GM19463 (cell line): ENCODE measurements at regions not wholly inside any gene's neighbourhood (a gene's known extent, or its start where the extent isn't known, plus 50 kb on each side); places are given as distances from the start of the nearest gene placed in this dataset.
"Not testable (repeated sequence)": the region's sequence is repeated elsewhere in the genome, so short reads cannot be mapped to it uniquely, and the experiment has no call there.

Experiments used
- ATAC-seq: cut with Tn5 transposase; IDR thresholded peaks from one replicate; pipeline ENCODE4 v1.9.1; 2021; ENCODE audit warnings: mild to moderate bottlenecking, moderate library complexity; ENCODE audit not compliant: unreplicated experiment

DNA sequence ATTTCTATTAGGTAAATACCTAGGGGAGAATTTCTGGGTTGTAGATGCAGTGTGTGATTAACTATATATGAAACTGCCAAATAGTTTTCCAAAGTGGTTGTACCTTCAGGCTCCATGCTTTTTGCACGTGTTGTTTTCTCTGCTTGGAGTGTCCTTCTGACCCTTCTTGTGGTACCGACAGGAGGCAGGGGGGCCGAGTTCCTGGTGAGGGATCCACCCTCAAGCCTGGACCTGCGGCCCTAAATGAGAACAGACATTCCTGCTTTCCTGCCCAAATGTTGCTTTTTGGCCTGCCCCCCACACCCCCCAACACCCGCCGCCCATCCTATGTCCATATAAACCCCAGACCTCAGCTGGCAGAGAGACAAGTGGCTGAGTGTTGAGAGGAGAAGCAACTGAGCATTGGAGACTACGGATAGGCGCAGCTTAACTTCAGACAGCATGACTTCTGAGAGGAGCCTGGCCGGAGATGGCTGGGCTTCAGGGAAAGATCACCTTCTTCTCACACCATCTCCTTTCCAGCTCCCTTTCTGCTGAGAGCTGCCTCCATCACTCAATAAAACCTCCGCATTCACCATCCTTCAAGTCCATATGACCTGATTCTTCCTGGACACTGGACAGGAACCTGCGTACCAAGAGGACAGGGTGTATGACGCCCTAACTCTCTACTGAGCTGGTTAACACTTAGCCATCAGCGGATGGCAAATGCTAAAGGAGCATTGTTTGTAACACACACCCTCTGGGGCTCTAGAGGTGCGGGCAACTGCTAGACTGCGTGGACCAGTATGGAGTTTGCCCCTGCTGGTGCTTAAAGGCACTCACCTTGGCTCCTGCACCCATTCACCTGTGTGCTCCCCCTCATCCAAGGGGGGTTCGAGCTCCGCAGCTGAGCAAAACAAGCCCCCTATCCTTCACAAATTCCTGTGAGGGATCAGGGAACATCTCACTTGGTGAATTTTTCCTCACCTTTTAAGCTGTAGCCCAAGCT is 194.7 kb upstream of the FBXO33 start:
- ATAC-seq, result no peak

DNA sequence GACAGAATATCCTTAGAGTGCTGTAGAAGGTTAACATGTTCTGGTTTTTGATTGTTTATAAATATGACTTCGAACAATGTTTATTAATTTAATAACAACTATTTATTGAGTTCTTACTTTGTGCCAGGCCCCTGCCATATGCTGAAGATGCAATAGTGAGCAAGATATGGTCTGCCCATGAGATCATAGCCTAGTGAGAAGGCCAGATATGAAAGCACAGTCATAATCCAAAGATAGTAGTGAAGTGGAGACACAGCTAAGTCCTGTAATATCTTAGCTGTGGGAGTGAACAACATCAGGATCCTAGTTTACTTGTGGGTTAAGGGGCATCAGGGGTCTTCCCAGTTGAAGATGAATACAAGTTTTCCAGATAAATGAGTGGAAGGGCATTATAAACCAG is 189.4 kb upstream of the FBXO33 start:
- no peak for ATAC-seq

DNA sequence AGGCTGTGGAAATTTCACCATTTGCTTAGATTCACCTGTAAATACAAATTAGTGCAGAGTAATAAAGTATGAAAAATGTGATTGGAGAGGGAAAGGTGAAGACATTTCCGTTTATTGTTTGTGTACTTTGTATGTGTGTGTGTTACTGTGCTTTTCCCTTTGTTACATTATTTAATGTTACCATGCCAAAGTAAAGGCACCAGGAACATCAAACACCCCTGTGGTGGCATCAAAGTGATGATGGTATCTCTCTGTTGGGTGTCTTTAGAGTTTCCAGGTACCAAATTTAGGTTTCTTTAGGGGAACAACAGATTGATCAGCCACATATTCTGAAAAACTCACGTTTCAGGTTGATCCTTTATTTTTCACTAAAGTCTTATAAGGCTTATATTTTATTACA is 189.0 kb upstream of the FBXO33 start:
- no peak for ATAC-seq

DNA sequence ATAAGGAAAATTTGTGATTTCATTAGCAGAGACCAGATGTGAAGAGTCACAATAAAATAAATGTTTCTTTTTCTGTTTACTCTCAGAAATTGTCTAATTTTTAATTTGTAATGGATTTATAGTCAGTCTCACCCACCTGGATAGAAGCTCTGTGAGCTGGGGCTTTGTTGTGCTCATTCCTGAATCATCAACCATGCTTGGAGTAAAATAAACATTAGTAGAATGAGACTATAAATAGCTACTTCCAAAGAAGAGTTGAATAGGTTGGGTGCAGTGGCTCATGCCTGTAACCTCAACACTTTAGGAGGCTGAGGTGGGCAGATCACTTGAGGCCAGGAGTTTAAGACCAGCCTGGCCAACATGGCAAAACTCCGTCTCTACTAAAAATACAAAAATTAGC is 185.3 kb upstream of the FBXO33 start:
- no peak for ATAC-seq

DNA sequence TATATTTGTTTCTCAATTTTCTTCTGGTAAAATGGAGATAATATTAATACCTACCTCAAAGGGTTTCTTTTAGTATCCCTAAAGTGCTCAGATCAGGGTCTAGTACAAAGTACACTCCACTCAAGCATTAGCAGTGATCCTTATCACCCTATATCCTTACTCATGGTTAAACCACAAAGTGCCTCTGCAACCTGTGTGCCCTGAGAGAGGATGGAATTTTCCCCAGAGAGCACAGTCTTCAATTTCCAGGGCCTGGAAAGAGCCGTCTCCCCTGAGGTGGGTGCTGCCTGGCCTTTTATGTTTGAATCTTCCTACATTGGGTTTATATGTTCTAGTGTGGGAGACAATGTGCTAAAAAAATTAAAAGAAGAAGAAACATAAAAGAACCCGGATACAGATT is 183.1 kb upstream of the FBXO33 start:
- no peak for ATAC-seq

DNA sequence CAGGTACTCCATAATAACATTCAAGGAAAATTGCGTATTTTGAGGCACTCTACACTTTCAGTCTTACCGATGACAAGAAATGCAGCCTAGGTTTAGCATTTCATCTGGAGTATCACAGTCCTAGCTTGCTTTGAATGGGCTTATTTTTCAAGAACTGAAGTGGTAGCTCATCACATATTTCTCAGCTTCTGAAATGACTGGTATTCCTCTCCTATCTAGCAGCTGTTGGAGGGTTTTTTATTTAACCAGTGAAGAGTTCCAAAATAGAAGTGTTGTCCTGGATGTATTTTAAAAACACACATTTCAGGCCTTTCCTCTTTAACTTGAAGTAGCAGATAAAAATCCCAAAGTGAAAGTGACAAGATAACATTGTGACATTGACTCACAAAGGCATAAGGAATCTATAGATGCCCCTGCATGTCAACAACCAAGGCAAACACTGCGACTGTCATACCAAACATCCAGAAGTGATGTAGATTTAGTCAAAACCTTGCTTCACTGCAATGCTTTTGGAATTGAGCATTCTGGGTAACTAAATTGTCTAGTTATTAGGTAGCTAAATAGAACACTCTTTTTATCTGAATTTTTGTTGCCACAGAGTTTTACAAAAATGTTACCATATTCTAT is 182.2 kb upstream of the FBXO33 start:
- no peak for ATAC-seq

DNA sequence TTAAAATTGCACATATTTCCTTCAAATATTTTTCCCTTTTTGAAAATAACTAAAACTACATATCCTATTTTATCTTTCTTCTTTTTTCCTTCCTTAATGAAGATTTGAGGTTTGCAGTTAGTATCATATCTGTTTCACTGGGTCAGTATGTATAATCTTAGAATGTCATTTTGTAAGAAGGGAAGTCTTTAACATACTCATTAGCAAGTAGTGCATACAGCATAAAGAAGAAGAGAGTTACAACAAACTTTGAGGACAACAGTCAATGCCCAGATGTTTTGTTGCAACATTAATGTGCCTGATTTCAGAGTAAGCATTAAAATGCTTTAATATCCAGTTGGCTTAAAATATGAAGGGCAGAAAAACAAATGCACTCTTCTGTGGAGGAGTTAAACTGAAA is 176.9 kb upstream of the FBXO33 start:
- no peak for ATAC-seq

DNA sequence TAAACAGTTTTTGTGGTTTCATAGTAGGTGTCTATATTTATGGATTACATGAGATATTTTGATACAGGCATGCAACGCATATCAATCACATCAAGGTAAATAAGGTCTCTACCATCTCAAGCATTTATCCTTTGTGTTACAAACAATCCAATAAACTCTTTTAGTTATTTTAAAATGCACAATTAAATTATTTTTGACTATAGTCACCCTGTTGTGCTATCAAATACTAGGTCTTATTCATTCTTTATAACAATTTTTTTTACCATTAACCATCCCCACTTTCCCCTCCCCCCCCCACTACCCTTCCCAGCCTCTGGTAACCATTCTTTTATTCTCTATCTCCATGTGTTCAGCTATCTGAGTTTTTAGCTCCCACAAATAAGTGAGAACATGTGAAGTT is 175.7 kb upstream of the FBXO33 start:
- ATAC-seq, result no peak

DNA sequence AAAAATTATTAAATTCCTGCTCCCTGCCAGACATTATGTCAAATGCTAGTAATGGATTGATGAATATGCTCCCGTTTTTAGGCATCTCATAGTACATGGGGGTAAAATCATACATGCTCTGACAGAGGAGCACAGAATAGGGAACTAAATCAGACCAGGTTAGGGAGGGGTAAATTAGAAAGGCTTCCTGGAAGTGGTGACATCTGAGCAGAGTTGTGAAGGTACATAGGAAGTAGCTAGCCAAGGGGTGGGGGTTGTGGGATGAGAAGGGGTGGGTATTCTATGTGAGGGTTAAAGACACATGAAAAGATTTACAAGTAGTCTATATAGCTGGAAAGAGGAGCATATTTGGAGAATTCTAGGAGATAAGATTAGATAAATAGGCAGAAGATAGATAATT is 171.7 kb upstream of the FBXO33 start:
- no peak for ATAC-seq

DNA sequence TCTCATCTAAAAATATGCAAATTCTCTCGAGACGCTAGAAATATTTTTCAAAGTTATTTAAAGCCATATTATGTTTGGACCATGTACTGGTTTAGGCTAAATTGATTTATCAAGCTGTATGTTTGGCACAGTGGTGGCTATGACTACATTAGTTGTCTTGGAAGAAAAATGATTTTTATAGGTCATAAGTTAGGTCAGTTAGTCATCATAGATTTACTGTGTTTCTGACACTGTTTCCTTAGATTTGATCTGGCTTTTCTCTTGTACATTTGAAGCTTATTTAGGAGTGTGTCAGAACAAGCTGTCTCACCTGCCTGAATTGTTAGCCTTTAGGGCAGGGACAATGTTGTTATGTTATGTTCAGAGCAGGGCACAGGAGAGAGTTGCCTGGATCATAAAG is 161.1 kb upstream of the FBXO33 start:
- no peak for ATAC-seq

DNA sequence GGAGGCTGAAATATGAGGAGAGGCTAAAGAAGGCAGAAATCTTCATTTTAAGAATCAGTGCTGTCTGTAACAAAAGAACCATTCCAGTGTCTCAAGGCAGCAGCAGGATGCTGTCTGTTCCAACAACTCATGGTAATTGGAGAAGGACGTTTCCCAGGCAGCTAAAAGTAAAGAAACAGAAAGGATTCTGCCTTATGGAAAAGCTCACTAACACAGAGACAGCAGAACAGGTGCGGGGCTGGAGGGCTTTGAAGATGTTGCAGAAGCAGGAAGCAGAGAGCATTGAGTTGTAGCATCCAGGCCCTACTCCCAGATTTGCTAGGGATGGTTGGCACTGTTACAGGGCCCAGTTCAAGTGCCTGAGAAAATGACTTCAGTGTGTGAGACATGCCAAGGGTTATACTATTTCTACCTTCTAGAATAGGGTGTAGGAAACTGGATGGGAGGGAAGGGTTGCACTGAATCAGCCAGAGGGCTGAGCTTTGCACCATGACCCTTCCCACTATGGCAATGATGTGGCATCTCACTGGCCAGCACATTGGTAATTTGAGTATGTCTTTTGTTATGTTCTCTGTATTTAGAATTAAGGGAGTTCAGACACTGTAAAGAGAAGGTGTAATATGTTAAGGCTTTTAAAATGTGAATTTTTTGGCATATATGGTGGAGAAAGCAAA is 160.0 kb upstream of the FBXO33 start:
- ATAC-seq, result no peak

DNA sequence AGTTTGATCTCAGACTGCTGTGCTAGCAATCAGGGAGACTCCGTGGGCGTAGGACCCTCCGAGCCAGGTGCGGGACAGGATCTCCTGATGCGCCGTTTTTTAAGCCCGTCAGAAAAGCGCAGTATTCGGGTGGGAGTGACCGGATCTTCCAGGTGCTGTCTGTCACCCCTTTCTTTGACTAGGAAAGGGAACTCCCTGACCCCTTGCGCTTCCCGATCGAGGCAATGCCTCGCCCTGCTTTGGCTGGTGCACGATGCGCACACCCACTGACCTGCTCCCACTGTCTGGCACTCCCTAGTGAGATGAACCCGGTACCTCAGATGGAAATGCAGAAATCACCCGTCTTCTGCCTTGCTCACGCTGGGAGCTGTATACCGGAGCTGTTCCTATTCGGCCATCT is 157.6 kb upstream of the FBXO33 start:
- not testable (repeated sequence) for ATAC-seq

DNA sequence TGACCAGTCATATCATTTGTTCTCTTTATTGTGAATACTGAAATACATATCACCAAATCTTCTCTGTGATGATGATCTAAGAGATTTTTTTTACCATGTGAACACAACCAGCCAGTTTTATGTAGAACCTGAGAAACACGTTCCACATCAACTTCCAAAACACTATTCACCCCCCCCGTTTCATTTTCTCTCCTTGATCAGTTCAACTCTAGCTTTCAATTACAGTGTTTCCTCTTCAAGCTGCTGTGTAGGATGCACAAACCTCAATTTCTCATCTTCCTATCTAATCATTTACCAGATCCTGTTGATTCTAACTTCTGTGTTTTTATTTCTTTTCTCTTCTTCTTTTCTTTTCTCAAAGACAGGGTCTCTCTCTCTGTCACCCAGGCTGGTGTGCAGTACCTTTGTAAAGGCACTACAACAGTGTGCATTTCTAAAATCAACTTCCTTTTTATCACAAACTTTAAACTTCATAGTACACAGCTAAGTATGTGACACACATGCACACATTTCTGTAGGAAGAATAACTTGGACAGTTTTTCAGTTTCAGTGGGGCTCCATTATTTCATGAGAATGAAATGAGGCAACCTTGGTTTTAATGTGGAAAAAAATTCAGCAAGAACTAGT is 149.9 kb upstream of the FBXO33 start:
- ATAC-seq, result no peak

DNA sequence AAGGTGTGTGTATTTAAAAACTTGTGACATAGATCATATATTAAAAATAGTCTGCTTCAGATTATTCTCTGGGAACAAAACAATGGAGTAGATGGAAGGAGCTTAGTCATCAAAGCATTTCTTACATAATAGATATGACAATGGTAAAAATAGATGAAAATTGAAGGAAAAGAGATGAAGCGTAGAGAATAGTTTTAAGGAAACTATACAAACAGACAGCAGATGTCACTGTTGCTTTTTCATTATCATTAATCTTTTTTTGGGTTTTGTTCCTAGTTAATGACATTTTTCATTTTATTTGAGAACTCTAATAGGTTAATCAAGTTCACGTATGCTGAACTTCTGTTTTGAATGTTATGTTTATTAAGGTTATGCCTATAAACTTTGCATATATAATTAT is 149.2 kb upstream of the FBXO33 start:
- ATAC-seq, result no peak

DNA sequence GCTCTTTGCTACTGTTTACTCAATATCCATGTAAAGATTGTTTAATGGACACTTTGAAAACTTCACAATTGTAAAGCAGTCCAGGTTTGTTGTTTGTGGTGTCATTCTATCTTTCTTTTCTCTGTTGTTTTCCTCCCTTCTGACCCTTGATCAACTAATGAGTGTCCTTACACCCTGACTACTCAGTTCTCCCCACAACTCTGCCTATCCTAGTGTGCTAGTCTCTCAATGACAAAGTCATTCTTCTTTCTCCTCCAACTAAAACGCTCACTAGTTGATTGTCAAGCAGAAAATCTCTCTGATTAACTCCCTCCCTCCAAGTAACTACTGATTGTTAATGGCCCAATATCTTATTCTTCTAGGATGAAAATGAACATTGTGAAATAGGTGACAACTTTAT is 148.5 kb upstream of the FBXO33 start:
- ATAC-seq, result no peak

DNA sequence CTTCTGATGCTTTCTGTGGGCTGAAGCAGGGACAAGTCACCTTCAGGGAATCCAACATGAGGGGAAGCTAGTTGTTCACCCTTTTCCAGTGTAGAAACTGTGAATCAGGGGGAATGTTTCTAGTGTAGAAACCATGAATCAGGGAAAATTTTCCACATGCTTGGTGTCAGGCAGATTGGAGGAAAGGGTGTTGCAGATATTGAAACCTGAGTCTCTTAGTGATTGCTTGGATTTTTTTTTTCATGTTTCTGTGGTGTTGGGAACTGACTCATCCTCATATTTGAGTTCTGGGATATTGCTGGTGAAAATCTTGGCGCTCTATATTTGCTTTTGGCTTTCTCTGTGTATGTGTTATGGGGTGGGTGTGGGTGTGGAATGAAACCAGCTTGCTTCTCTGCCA is 144.5 kb upstream of the FBXO33 start:
- no peak for ATAC-seq

DNA sequence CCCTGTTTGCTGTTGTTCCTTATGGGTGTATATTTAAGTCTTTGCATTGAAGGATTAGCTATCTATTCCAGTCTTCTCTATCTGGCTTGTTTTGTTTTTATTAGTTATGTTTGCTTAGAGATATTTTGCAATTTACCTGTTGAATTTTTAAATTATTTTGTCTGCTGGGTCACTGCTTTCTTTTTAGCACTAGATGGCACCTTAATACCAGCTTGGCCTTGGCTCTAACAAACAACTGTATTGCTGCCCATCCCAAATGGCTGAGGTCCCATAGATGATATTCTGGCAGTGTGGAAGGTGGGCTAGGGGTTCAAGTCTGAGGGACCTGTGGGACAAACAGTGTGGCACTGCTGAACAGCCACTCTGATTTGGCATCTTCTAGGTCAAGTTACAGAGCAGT is 144.0 kb upstream of the FBXO33 start:
- ATAC-seq, result no peak

DNA sequence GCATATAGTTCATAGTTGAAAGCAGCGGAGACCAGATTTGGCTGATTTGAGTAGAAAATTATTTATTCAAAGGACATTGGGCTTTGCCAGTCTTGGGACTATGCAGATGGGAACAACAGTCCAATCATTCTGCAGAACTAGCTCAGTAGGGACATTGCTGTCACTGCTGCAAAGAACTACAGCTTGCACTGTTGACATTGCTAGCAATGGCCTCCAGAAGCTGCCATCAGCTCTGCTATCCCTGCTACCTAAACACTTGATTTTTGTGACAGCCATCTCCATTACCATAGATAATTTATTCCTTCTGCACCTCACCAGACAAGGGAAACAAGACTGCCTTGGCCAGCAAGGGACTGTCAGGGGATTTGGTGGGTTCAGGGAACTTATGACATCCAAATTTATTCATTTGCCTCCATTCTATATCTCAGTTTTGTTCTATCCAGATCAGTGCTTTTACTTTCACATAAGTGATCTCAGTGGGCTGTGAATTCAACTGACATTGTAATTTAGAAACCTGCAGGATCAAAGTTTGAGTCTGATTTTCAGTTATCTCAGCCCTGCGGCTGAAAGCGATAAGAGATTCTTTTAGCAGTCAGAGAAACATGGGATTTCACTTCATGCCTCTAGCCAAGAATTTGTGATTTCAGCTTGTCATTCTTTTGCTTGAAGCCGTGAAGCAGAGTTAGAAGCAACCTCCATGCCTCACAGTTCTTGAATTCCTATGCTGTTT is 136.7 kb upstream of the FBXO33 start:
- peak; percentile 53 for ATAC-seq

DNA sequence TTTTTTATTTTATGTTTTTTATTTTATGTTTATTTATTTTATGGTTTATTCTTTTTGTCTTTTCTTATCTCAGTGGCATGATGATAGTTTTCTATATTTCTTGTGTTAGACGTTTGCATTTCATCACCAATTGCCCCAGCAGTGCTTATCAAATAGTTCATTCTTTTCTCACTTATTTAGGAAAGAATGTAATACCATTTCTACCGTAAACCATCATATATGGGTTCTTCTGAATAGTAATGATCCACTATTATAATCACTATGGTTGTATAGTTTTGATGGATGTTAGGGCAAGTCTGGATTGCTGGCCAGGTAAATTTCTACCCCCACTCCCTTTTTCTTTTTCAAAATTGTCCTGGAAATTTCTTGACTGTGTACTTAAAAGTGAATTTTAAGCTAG is 134.6 kb upstream of the FBXO33 start:
- ATAC-seq, result no peak

DNA sequence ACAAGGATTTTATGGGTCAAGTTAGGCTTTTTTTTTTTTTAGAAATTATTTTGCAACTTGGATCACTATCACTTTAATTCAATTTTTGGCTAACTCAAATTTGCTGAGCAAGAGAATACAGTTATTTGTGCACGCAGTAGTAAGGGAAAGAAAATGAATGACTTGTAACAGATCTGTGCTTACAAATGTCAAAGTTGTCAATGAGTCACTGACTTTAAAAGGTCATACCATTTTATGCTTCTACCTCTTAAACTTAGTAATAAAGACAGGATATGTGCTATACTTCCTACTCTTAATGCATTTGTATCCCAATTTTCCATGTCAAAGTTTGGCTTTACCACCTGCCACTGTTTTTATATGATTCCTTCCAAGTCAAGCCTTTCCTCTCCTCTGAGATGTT is 131.1 kb upstream of the FBXO33 start:
- no peak for ATAC-seq

DNA sequence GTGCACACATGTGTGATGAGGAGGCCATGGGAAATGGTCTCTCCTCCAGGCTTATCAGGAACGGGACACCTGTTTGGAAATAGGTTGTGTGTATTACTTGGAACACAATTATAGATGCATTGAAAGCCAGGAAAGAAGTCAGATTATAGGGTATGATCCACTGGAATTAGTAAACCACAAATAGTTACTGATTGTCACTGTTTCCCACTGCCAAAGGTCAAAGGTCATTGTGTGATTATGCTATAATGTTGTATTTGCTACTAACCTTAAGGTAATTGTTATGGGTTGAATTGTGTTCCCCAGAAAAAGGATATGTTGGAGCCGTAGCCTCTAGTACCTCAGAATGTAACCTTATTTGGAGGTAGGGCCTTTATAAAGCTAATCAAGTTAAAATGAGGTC is 129.9 kb upstream of the FBXO33 start:
- ATAC-seq, result no peak
